Panc1 (cell line): ENCODE measurements at regions not wholly inside any gene's neighbourhood (a gene's known extent, or its start where the extent isn't known, plus 50 kb on each side); places are given as distances from the start of the nearest gene placed in this dataset.

Source experiments
- CTCF ChIP-seq: fragments of 450-650 bp; IDR thresholded peaks from 2 replicates; pipeline ENCODE4 v1.5.1; 2017; ENCODE audit warnings: mild to moderate bottlenecking
- SIN3A ChIP-seq: IDR thresholded peaks from 2 replicates; pipeline ENCODE4 v1.6.1; 2012; ENCODE audit warnings: low read depth, mild to moderate bottlenecking, low read length, moderate library complexity, borderline replicate concordance; ENCODE audit not compliant: insufficient read depth
- TF ChIP-seq, protein P1 (sequence below), 2 experiments: IDR thresholded peaks; 2 replicates each; pipeline ENCODE4 v1.6.1; 2011 to 2012; ENCODE audit warnings: low read depth in 2 of 2, control low read depth in 1 of 2, low read length in 1 of 2, mild to moderate bottlenecking in 1 of 2, moderate library complexity in 1 of 2; ENCODE audit not compliant: insufficient read depth in 1 of 2

DNA sequence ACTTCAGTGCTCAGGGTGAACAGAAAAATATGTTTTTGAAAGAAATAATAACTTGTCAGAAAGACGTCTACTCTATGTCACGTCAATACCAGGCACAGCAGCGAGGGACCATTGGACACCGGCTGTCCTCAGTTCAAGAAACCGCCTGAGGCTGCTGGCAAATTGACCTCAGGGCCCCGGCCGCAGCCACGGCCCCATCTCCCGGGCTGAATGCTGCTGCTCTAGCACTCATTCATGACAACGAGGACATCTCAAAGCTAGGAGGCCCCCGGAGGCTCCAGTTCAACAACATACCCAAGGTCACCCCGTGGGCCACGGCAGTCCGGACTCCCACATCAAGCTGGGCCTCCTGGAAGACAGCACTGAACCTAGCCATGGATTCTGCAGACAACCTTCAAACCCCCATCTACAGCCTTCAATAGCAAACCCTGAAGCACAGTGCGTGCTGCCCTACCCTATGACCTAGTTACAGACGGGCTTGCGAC is 204.0 kb upstream of the NSMCE3 start:
- TF ChIP-seq CTCF, result no peak
- TF ChIP-seq, protein P1, sequence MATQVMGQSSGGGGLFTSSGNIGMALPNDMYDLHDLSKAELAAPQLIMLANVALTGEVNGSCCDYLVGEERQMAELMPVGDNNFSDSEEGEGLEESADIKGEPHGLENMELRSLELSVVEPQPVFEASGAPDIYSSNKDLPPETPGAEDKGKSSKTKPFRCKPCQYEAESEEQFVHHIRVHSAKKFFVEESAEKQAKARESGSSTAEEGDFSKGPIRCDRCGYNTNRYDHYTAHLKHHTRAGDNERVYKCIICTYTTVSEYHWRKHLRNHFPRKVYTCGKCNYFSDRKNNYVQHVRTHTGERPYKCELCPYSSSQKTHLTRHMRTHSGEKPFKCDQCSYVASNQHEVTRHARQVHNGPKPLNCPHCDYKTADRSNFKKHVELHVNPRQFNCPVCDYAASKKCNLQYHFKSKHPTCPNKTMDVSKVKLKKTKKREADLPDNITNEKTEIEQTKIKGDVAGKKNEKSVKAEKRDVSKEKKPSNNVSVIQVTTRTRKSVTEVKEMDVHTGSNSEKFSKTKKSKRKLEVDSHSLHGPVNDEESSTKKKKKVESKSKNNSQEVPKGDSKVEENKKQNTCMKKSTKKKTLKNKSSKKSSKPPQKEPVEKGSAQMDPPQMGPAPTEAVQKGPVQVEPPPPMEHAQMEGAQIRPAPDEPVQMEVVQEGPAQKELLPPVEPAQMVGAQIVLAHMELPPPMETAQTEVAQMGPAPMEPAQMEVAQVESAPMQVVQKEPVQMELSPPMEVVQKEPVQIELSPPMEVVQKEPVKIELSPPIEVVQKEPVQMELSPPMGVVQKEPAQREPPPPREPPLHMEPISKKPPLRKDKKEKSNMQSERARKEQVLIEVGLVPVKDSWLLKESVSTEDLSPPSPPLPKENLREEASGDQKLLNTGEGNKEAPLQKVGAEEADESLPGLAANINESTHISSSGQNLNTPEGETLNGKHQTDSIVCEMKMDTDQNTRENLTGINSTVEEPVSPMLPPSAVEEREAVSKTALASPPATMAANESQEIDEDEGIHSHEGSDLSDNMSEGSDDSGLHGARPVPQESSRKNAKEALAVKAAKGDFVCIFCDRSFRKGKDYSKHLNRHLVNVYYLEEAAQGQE (IDR thresholded peaks at IDR 0.05; ENCODE audit: insufficient read depth in 1 of 2, low read depth in 2 of 2, low read length in 1 of 2), result no peak
- TF ChIP-seq SIN3A, result no peak
